GM12878 (cell line): ENCODE measurements at regions not wholly inside any gene's neighbourhood (a gene's known extent, or its start where the extent isn't known, plus 50 kb on each side); places are given as distances from the start of the nearest gene placed in this dataset.

Experiments used
- ATF2 ChIP-seq: IDR thresholded peaks from 2 replicates; pipeline ENCODE4 v1.6.1; 2012; ENCODE audit warnings: low read length, inconsistent platforms
- CEBPB ChIP-seq, 2 experiments: fragments of 150-350 bp in 1 of 2; IDR thresholded peaks; 2 replicates each; pipeline ENCODE4 v1.6.1; 2012 to 2014; ENCODE audit warnings: low read depth in 2 of 2, low read length in 2 of 2, borderline replicate concordance in 1 of 2, inconsistent platforms in 1 of 2
- CREM ChIP-seq: IDR thresholded peaks from 2 replicates; pipeline ENCODE4 v1.6.1; 2014; ENCODE audit warnings: antibody characterized with exemption, low read depth
- CTCF ChIP-seq, 3 experiments: IDR thresholded peaks in 2 of 3; conservative IDR thresholded peaks in 1 of 3; 2 replicates each; pipeline ENCODE4 v1.5.1; 2011; ENCODE audit warnings: low read depth in 3 of 3, low read length in 3 of 3, mild to moderate bottlenecking in 3 of 3, control low read depth in 2 of 3, moderate library complexity in 2 of 3, inconsistent platforms in 1 of 3, mixed read lengths in 1 of 3; ENCODE audit not compliant: control insufficient read depth in 2 of 3, insufficient read depth in 1 of 3; ENCODE audit errors: extremely low read depth in 1 of 3
- EP300 ChIP-seq, 2 experiments: fragments of 150-350 bp in 1 of 2; IDR thresholded peaks; 2 replicates each; pipeline ENCODE4 v1.6.1; 2011 to 2012; ENCODE audit warnings: low read depth in 2 of 2, low read length in 2 of 2, borderline replicate concordance in 1 of 2, improper control_type of control experiment in 1 of 2, inconsistent platforms in 1 of 2; ENCODE audit not compliant: control insufficient read depth in 1 of 2
- EZH2 ChIP-seq: IDR thresholded peaks from 2 replicates; pipeline ENCODE4 v1.6.1; 2012; ENCODE audit warnings: low read depth, mild to moderate bottlenecking, control low read depth, inconsistent platforms, low read length, borderline replicate concordance; ENCODE audit not compliant: control insufficient read depth
- KDM1A ChIP-seq: fragments of 200-600 bp; sonication (generic); IDR thresholded peaks from 2 replicates; pipeline ENCODE4 v1.6.1; 2016; ENCODE audit warnings: borderline replicate concordance
- NFYB ChIP-seq: IDR thresholded peaks from 2 replicates; pipeline ENCODE4 v1.6.1; 2011; ENCODE audit warnings: low read depth, mild to moderate bottlenecking, low read length, improper control_type of control experiment, moderate library complexity; ENCODE audit not compliant: insufficient read depth
- REST ChIP-seq: IDR thresholded peaks from 2 replicates; pipeline ENCODE4 v1.6.1; 2012; ENCODE audit warnings: mild to moderate bottlenecking, low read depth, low read length
- STAT1 ChIP-seq: fragments of 450-650 bp; conservative IDR thresholded peaks from 2 replicates; pipeline ENCODE4 v1.6.1; 2014; ENCODE audit warnings: antibody characterized with exemption, mild to moderate bottlenecking
- TARDBP ChIP-seq: IDR thresholded peaks from 2 replicates; pipeline ENCODE4 v1.6.1; 2016; ENCODE audit warnings: borderline replicate concordance
- USF2 ChIP-seq: IDR thresholded peaks from 2 replicates; pipeline ENCODE4 v1.6.1; 2011; ENCODE audit warnings: low read depth, low read length, improper control_type of control experiment, borderline replicate concordance
- YY1 ChIP-seq: IDR thresholded peaks from 2 replicates; pipeline ENCODE4 v1.6.1; 2011; ENCODE audit warnings: low read depth, mild to moderate bottlenecking, low read length
- ZNF217 ChIP-seq: fragments of 450-650 bp; IDR thresholded peaks from 2 replicates; pipeline ENCODE4 v1.6.1; 2017; ENCODE audit warnings: antibody characterized with exemption, mild to moderate bottlenecking

- TF ChIP-seq KDM1A, result no peak
- no peak for TF ChIP-seq ZNF217
- no peak for TF ChIP-seq YY1
- no peak for TF ChIP-seq EP300 (IDR thresholded peaks at IDR 0.05; ENCODE audit: borderline replicate concordance in 1 of 2, control insufficient read depth in 1 of 2, low read depth in 2 of 2, low read length in 2 of 2)
- TF ChIP-seq REST, result no peak
- TF ChIP-seq ATF2, result no peak
- TF ChIP-seq NFYB, result no peak
- no peak for TF ChIP-seq USF2
- no peak for TF ChIP-seq STAT1
- TF ChIP-seq CREM, result no peak
- TF ChIP-seq CEBPB (IDR thresholded peaks at IDR 0.05; ENCODE audit: borderline replicate concordance in 1 of 2, low read depth in 2 of 2, low read length in 2 of 2), result no peak
- TF ChIP-seq CTCF (IDR thresholded peaks at IDR 0.05 in 2 of 3, conservative IDR thresholded peaks at IDR 0.05 in 1 of 3; ENCODE audit: control insufficient read depth in 2 of 3, extremely low read depth in 1 of 3, insufficient read depth in 1 of 3, low read depth in 3 of 3, low read length in 3 of 3), result no peak
- TF ChIP-seq TARDBP, result no peak
- no peak for TF ChIP-seq EZH2
Measured at GRCh38 chr9:7656636-7657035, 142.9 kb downstream of the DMAC1 start.
